Neural cell (in vitro differentiated cells): ENCODE measurements at regions not wholly inside any gene's neighbourhood (a gene's known extent, or its start where the extent isn't known, plus 50 kb on each side); places are given as distances from the start of the nearest gene placed in this dataset.

Experiments used
- H2AFZ ChIP-seq: fragments of 200-600, 300-800 bp; sonication (generic), shearing (Covaris generic); 2 replicates; pipeline ENCODE4 v1.6.0; 2014; ENCODE audit warnings: low read depth, mild to moderate bottlenecking, antibody characterized with exemption, low read length, moderate library complexity
- H3F3A ChIP-seq: fragments of 200-600 bp; shearing (Covaris generic); 2 replicates; pipeline ENCODE4 v1.6.1; 2016; ENCODE audit warnings: mild to moderate bottlenecking, moderate library complexity, mixed read lengths, antibody characterized with exemption, low read length; ENCODE audit not compliant: insufficient read depth, poor library complexity, severe bottlenecking
- H3K27ac ChIP-seq: fragments of 200-600, 300-800 bp; sonication (generic), shearing (Covaris generic); 2 replicates; pipeline ENCODE4 v1.5.1; 2014; ENCODE audit warnings: mild to moderate bottlenecking, low read length, moderate library complexity
- H3K27me3 ChIP-seq: fragments of 300-800, 200-600 bp; sonication (generic), shearing (Covaris generic); 2 replicates; pipeline ENCODE4 v1.6.0; 2014; ENCODE audit warnings: mild to moderate bottlenecking, low read depth, low read length, moderate library complexity; ENCODE audit not compliant: insufficient read depth
- H3K36me3 ChIP-seq: fragments of 300-800, 200-600 bp; sonication (generic), shearing (Covaris generic); 2 replicates; pipeline ENCODE4 v1.5.1; 2014; ENCODE audit warnings: mild to moderate bottlenecking, antibody characterized with exemption, low read length, moderate library complexity; ENCODE audit not compliant: insufficient read depth
- H3K4me2 ChIP-seq: fragments of 300-800, 200-600 bp; sonication (generic), shearing (Covaris generic); 2 replicates; pipeline ENCODE4 v1.6.0; 2014; ENCODE audit warnings: mild to moderate bottlenecking, low read length
- H3K4me3 ChIP-seq: fragments of 300-800, 200-600 bp; sonication (generic), shearing (Covaris generic); 2 replicates; pipeline ENCODE4 v1.5.1; 2014; ENCODE audit warnings: mild to moderate bottlenecking, low read length, moderate library complexity
- H3K79me2 ChIP-seq: fragments of 200-600 bp; shearing (Covaris generic); replicated peaks from 2 replicates; pipeline ENCODE4 v1.6.0; 2014; ENCODE audit warnings: mild to moderate bottlenecking, low read length, moderate library complexity; ENCODE audit not compliant: insufficient read depth
- H3K9ac ChIP-seq: fragments of 300-800, 200-600 bp; sonication (generic), shearing (Covaris generic); 2 replicates; pipeline ENCODE4 v1.6.1; 2016; ENCODE audit warnings: mild to moderate bottlenecking, low read length, mixed read lengths
- H3K9me2 ChIP-seq: fragments of 200-600 bp; shearing (Covaris generic); 2 replicates; pipeline ENCODE4 v1.6.1; 2016; ENCODE audit warnings: mild to moderate bottlenecking, low read length, mixed read lengths; ENCODE audit not compliant: insufficient read depth
- H3K9me3 ChIP-seq: fragments of 200-600, 300-800 bp; sonication (generic), shearing (Covaris generic); 2 replicates; pipeline ENCODE4 v1.6.1; 2016; ENCODE audit warnings: mild to moderate bottlenecking, mixed run types, low read length, moderate library complexity, mixed read lengths
- H4K20me1 ChIP-seq: fragments of 200-600 bp; shearing (Covaris generic); 2 replicates; pipeline ENCODE4 v1.6.1; 2016; ENCODE audit warnings: mild to moderate bottlenecking, mixed run types; ENCODE audit not compliant: insufficient read depth
- CTCF ChIP-seq: fragments of 450-650 bp; IDR thresholded peaks from 2 replicates; pipeline ENCODE4 v1.5.1; 2014; ENCODE audit warnings: antibody characterized with exemption, mild to moderate bottlenecking, moderate library complexity; ENCODE audit not compliant: poor library complexity, severe bottlenecking
- EZH2 ChIP-seq: fragments of 200-600, 300-800 bp; shearing (Covaris generic), sonication (generic); IDR thresholded peaks from 2 replicates; pipeline ENCODE4 v1.6.1; 2014; ENCODE audit warnings: antibody characterized with exemption, low read length, borderline replicate concordance, mild to moderate bottlenecking; ENCODE audit not compliant: insufficient read depth, poor library complexity, severe bottlenecking
- MXI1 ChIP-seq: fragments of 450-650 bp; conservative IDR thresholded peaks from 2 replicates; pipeline ENCODE4 v1.6.1; 2014; ENCODE audit warnings: antibody characterized with exemption, mild to moderate bottlenecking; ENCODE audit not compliant: poor library complexity, severe bottlenecking
- POLR2AphosphoS5 ChIP-seq: IDR thresholded peaks from 2 replicates; pipeline ENCODE4 v1.6.1; 2012
- RAD21 ChIP-seq: fragments of 450-650 bp; conservative IDR thresholded peaks from 2 replicates; pipeline ENCODE4 v1.6.1; 2014; ENCODE audit warnings: antibody characterized with exemption, mild to moderate bottlenecking, moderate library complexity
- SMC3 ChIP-seq: fragments of 450-650 bp; conservative IDR thresholded peaks from 2 replicates; pipeline ENCODE4 v1.6.1; 2014; ENCODE audit warnings: antibody characterized with exemption, mild to moderate bottlenecking, moderate library complexity; ENCODE audit not compliant: poor library complexity
- TAF1 ChIP-seq: IDR thresholded peaks from 2 replicates; pipeline ENCODE4 v1.6.1; 2012; ENCODE audit warnings: low read depth
- TF ChIP-seq, protein P1 (sequence below): IDR thresholded peaks from 2 replicates; pipeline ENCODE4 v1.6.1; 2012; ENCODE audit warnings: borderline replicate concordance

- Histone ChIP-seq H2AFZ (no peak overlapping the region), H3K9me2 (no peaks in the 10 kb centered on the region), H3K27me3 (no peaks in the 10 kb centered on the region), H4K20me1 (no peaks in the 10 kb centered on the region), H3K4me3 (no peak overlapping the region), H3F3A (no peaks in the 10 kb centered on the region), H3K9me3 (no peaks in the 10 kb centered on the region), H3K4me2 (no peak overlapping the region), H3K9ac (no peak overlapping the region), H3K27ac (no peak overlapping the region), H3K79me2 (no peaks in the 10 kb centered on the region), H3K36me3 (no peaks in the 10 kb centered on the region)
- TF ChIP-seq EZH2 = no peak
These were observed 146.2 kb upstream of the ITGA4 start for GRCh38 chr2:181310967-181311366.

GRCh38 chr2:181311837-181312236 lies 145.3 kb upstream of the ITGA4 start:
- Histone ChIP-seq H3K79me2 (no peaks in the 10 kb centered on the region), H3K4me3 (no peak overlapping the region), H3K36me3 (no peaks in the 10 kb centered on the region), H3K27ac (no peak overlapping the region), H2AFZ (no peak overlapping the region), H3K9me3 (no peaks in the 10 kb centered on the region), H4K20me1 (no peaks in the 10 kb centered on the region), H3K4me2 (no peak overlapping the region), H3F3A (no peaks in the 10 kb centered on the region), H3K27me3 (no peaks in the 10 kb centered on the region), H3K9ac (no peak overlapping the region), H3K9me2 (no peaks in the 10 kb centered on the region)
- TF ChIP-seq RAD21 (no peak), POLR2AphosphoS5 (no peak), MXI1 (no peak), CTCF (no peak), TAF1 (no peak), SMC3 (no peak)
- TF ChIP-seq, protein P1, sequence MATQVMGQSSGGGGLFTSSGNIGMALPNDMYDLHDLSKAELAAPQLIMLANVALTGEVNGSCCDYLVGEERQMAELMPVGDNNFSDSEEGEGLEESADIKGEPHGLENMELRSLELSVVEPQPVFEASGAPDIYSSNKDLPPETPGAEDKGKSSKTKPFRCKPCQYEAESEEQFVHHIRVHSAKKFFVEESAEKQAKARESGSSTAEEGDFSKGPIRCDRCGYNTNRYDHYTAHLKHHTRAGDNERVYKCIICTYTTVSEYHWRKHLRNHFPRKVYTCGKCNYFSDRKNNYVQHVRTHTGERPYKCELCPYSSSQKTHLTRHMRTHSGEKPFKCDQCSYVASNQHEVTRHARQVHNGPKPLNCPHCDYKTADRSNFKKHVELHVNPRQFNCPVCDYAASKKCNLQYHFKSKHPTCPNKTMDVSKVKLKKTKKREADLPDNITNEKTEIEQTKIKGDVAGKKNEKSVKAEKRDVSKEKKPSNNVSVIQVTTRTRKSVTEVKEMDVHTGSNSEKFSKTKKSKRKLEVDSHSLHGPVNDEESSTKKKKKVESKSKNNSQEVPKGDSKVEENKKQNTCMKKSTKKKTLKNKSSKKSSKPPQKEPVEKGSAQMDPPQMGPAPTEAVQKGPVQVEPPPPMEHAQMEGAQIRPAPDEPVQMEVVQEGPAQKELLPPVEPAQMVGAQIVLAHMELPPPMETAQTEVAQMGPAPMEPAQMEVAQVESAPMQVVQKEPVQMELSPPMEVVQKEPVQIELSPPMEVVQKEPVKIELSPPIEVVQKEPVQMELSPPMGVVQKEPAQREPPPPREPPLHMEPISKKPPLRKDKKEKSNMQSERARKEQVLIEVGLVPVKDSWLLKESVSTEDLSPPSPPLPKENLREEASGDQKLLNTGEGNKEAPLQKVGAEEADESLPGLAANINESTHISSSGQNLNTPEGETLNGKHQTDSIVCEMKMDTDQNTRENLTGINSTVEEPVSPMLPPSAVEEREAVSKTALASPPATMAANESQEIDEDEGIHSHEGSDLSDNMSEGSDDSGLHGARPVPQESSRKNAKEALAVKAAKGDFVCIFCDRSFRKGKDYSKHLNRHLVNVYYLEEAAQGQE = no peak

DNA sequence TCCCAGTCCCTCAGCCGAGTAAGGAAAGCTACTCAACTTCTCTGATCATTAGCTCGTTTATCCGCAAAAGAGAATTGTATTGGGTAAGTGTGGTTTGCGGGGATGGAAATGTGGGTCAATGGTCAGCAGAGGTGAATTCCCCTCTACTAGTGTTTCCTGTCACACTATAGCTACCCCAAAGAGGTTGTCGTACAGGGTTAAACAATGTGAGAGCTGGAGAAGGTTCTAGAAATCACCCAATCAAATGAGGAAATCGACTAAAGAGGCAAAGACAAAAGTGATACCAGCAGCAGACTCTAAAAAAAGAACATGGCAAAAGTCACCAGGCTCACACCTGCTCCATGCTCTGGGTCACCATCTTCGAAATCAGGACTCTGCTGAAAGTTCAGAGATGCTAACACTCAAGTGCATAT lies 144.7 kb upstream of the ITGA4 start:
- Histone ChIP-seq H2AFZ (no peak overlapping the region), H3K9ac (no peak overlapping the region), H3K4me2 (no peak overlapping the region), H3K9me2 (no peaks in the 10 kb centered on the region), H3K36me3 (no peaks in the 10 kb centered on the region), H3K9me3 (no peaks in the 10 kb centered on the region), H3F3A (no peaks in the 10 kb centered on the region), H3K79me2 (no peaks in the 10 kb centered on the region), H3K4me3 (no peak overlapping the region), H3K27ac (no peak overlapping the region), H4K20me1 (no peaks in the 10 kb centered on the region), H3K27me3 (no peaks in the 10 kb centered on the region)
- TF ChIP-seq SMC3 (no peak), CTCF (no peak)
